ENCODE measurements at regions not wholly inside any gene's neighbourhood (a gene's known extent, or its start where the extent isn't known, plus 50 kb on each side); places are given as distances from the start of the nearest gene placed in this dataset.
"Not testable (repeated sequence)": the region's sequence is repeated elsewhere in the genome, so short reads cannot be mapped to it uniquely, and the experiment has no call there.

- DNase-seq (ENCODE audit: low read depth), result no peak
- TF ChIP-seq, protein P1, sequence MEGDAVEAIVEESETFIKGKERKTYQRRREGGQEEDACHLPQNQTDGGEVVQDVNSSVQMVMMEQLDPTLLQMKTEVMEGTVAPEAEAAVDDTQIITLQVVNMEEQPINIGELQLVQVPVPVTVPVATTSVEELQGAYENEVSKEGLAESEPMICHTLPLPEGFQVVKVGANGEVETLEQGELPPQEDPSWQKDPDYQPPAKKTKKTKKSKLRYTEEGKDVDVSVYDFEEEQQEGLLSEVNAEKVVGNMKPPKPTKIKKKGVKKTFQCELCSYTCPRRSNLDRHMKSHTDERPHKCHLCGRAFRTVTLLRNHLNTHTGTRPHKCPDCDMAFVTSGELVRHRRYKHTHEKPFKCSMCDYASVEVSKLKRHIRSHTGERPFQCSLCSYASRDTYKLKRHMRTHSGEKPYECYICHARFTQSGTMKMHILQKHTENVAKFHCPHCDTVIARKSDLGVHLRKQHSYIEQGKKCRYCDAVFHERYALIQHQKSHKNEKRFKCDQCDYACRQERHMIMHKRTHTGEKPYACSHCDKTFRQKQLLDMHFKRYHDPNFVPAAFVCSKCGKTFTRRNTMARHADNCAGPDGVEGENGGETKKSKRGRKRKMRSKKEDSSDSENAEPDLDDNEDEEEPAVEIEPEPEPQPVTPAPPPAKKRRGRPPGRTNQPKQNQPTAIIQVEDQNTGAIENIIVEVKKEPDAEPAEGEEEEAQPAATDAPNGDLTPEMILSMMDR (IDR thresholded peaks at IDR 0.05; ENCODE audit: low read length, missing control alignments), result no peak
- no peak overlapping the region for H3K4me3 ChIP-seq (replicated peaks; ENCODE audit: low read depth, low read length)
Measured at GRCh38 chr2:154963511-154963910, 265.0 kb downstream of the KCNJ3 start.

DNA sequence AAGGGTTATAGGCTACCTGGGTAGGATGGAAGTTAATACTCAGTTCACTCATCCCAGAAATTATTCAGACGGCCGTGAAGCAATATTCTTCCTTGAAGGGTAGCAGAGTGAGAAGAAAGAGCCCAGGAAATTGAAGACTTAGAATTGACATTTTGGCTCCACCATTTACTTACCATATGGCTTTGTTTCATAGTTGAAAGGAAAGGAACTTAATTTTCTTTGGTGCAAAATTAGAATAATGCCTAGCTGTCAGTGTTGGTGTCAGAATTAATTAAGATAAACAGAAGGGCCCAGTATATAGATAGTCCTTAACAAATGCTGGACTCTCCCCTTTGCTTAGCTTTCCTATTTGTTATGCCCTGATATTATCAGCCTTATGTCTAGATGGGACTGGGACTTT is 263.2 kb downstream of the KCNJ3 start:
- H3K4me3 ChIP-seq (replicated peaks; ENCODE audit: low read depth, low read length), result no peak overlapping the region
- DNase-seq (ENCODE audit: low read depth), result no peak
- TF ChIP-seq, protein P1 (IDR thresholded peaks at IDR 0.05; ENCODE audit: low read length, missing control alignments), result no peak

DNA sequence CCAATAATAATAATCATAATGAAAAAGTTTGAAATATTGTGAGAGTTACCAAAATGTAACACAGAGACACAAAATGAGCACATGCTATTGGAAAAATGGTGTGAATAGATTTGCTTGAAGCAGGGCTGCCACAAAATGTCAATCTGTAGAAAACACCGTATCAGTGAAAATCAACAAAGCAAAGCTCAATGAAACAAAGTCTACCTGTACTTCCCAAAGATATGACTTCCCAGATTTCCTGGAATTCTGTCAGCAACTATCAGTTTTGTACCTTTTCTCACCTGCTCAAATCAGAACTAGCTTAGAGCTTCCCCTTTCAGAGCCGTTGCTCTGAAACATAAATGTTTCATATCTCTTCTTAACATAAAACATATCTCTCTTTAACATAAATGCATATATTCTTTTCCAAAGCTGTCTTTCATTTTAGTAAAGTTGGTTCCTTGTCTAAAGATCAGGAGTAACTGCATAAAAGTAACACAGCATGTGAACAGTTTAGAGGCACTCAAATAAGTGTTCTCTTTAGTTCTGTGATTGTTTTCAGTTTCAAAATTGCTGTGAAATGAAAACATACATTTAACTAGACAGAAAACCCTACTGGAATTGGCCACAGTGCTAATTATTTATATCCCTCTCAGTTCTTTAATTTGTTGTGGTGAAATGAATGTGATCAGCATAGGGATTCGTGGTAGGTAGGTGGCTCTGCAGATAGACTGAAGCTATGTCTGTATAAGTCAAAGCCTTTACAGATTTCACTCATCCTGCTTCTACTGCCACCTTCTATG is 262.5 kb downstream of the KCNJ3 start:
- DNase-seq (ENCODE audit: low read depth), result no peak
- H3K4me3 ChIP-seq (replicated peaks; ENCODE audit: low read depth, low read length), result no peak overlapping the region
- TF ChIP-seq, protein P1 (IDR thresholded peaks at IDR 0.05; ENCODE audit: low read length, missing control alignments), result no peak

- TF ChIP-seq, protein P1 (IDR thresholded peaks at IDR 0.05; ENCODE audit: low read length, missing control alignments), result no peak
- no peak overlapping the region for H3K4me3 ChIP-seq (replicated peaks; ENCODE audit: low read depth, low read length)
- no peak for DNase-seq (ENCODE audit: low read depth)
Measured at GRCh38 chr2:154952346-154952980, 254.0 kb downstream of the KCNJ3 start.

DNA sequence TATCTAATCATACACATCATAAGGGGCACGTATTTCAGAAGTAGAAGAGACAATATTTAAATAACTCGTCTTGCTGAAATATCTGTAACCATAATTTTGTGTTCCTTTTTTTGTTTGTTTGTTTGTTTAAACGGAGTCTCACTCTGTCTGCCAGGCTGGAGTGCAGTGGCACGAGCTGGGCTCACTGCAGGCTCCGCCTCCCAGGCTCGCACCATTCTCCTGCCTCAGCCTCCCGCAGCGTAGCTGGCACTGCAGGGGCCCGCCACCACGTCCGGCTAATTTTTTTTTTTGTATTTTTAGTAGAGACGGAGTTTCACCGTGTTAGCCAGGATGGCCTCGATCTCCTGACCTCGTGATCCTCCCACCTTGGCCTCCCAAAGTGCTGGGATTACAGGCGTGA is 248.9 kb downstream of the KCNJ3 start:
- DNase-seq (ENCODE audit: low read depth); H3K4me3 ChIP-seq (replicated peaks; ENCODE audit: low read depth, low read length): not testable (repeated sequence)

- no peak overlapping the region for H3K4me3 ChIP-seq (replicated peaks; ENCODE audit: low read depth, low read length)
- TF ChIP-seq, protein P1 (IDR thresholded peaks at IDR 0.05; ENCODE audit: low read length, missing control alignments), result no peak
- DNase-seq (ENCODE audit: low read depth), result no peak
Measured at GRCh38 chr2:154945984-154946383, 247.5 kb downstream of the KCNJ3 start.

- no peak for DNase-seq (ENCODE audit: low read depth)
- H3K4me3 ChIP-seq (replicated peaks; ENCODE audit: low read depth, low read length), result no peak overlapping the region
- TF ChIP-seq, protein P1 (IDR thresholded peaks at IDR 0.05; ENCODE audit: low read length, missing control alignments), result no peak
Measured at GRCh38 chr2:154941379-154941778, 242.9 kb downstream of the KCNJ3 start.

Data from fibroblast of pulmonary artery (primary cell).